Stomach smooth muscle (tissue), 2 donors: ENCODE measurements at regions not wholly inside any gene's neighbourhood (a gene's known extent, or its start where the extent isn't known, plus 50 kb on each side); places are given as distances from the start of the nearest gene placed in this dataset.

ENCODE experiments used
- H3K27ac ChIP-seq: one replicate; pipeline ENCODE4 v1.7.0; 2013; ENCODE audit warnings: mild to moderate bottlenecking, low read length, inconsistent platforms
- H3K27me3 ChIP-seq, 2 donors: one replicate each; pipeline ENCODE4 v1.7.0; 2013; ENCODE audit warnings: low read length in 2 of 2; ENCODE audit not compliant: insufficient read depth in 2 of 2, control insufficient read depth in 1 of 2
- H3K36me3 ChIP-seq, 2 donors: one replicate each; pipeline ENCODE4 v1.7.0; 2013; ENCODE audit warnings: low read length in 2 of 2; ENCODE audit not compliant: control insufficient read depth in 2 of 2, insufficient read depth in 2 of 2
- H3K4me1 ChIP-seq: one replicate; pipeline ENCODE4 v1.7.0; 2013; ENCODE audit warnings: low read length; ENCODE audit not compliant: control insufficient read depth, insufficient read depth
- H3K4me3 ChIP-seq, 2 donors: one replicate each; pipeline ENCODE4 v1.7.0; 2013; ENCODE audit warnings: low read length in 2 of 2
- H3K9ac ChIP-seq, 2 donors: one replicate each; pipeline ENCODE4 v1.7.0; 2013; ENCODE audit warnings: low read length in 2 of 2, mild to moderate bottlenecking in 1 of 2
- H3K9me3 ChIP-seq, 2 donors: one replicate each; pipeline ENCODE4 v1.7.0; 2013; ENCODE audit warnings: low read length in 2 of 2; ENCODE audit not compliant: control insufficient read depth in 2 of 2
- donor health status: healthy.
- donor health status: Pancreatic carcinoma.

DNA sequence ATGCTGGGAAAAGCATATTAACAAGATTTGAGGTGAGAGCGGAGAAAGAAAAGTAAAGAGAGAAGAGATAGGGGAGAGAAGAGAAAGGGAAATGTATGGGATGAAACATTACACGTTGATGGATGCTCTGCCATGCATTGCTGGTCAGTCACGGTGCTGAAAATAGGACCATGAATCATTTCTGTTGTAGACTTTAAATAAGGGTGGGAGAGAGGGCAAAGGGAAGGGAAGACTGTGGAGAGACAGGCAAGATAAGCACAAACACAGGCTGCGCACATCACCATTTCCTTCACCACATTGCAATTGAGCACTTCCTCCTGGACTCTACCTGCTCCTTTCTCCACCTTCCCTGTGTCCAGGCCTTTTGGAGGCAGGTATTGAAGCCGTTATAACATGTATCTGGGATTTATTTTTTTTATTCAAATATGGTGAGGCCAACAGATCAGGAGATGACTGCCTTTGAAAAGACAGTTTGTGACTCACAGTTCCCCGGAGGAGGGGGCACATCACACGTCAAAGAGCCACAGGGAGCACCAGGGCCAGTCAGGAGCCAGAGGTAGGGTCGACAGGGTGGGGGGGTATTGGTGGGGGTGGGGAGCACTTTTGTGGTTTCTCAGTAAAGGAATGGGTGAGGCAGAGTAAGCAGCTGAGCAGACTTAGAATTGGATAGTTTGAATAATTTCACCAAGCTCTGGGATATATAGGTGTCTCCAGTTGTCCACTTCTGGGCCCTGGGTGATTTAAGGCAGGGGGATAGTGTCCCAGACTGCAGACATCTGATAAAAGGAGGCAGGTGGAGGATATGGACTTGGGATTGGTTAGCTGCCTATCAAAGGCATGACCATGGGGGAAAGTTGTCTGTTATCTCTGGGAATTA lies 372.8 kb upstream of the ST6GAL2 start:
- no peaks in the 10 kb centered on the region for H3K4me1 ChIP-seq
- H3K27ac ChIP-seq = no peak overlapping the region
- no peak overlapping the region for H3K9ac ChIP-seq
- no peaks in the 10 kb centered on the region for H3K27me3 ChIP-seq
- no peaks in the 10 kb centered on the region for H3K9me3 ChIP-seq
- no peaks in the 10 kb centered on the region for H3K36me3 ChIP-seq
- no peak overlapping the region for H3K4me3 ChIP-seq

DNA sequence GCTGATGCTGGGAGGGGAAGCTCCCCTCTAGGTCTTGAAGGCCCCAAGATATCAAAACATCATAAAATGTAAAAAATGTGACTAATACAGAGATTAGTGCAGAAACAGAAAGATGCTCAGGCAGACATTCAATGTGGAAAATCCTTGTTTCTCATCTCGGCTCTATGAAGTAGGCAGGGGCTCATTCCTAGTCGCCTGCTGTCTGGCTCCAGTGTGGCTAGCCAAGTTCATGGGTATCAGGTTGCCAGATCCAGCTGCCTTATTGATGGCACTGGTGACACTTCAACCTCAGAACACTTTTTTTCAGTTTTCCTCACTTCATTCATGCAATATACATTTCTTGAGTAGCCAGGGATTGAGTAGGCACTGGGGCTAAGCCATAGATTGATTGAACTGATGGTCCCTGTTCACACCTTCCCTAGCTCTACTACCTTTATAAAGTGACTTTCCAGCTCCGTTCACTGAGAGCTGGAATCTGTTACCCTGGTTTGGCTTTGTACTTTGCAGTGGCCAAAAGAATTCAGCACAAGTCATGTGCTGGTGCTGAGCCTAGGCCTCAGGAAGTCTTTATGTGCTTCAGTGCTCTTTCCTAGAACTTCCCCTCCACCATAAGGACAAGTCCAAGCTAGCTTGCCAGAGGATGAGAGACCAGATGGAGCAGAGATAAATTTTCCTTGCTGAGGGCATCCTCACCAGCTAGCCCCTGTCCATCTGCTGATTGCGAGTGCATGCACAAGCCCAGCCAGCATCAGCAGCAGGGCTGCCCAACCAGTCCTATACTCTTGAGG lies 373.6 kb upstream of the ST6GAL2 start:
- H3K4me1 ChIP-seq = no peaks in the 10 kb centered on the region
- H3K27me3 ChIP-seq = no peaks in the 10 kb centered on the region
- no peaks in the 10 kb centered on the region for H3K9me3 ChIP-seq
- H3K36me3 ChIP-seq = no peaks in the 10 kb centered on the region
- H3K9ac ChIP-seq = no peak overlapping the region
- no peak overlapping the region for H3K4me3 ChIP-seq
- H3K27ac ChIP-seq = no peak overlapping the region

DNA sequence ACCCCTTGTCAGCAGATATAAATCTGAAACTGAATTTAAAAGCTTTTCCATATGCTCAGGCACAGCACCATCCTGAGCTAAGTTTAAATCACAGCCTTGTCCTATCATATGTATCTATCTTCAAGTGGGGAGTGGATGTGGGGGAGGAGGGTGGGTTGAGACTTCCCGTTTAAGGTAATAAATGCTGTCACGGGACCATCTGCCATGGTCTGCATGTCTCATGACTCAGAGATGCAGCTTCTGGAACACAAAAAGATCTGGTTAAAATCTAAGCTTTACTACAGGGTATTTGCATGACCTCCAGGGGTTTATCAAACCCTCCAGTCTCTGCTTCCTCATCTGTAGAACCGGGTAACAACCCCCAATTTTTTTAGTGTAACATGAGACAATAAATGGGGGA lies 377.7 kb upstream of the ST6GAL2 start:
- Histone ChIP-seq H3K9ac (no peak overlapping the region), H3K27ac (no peak overlapping the region), H3K27me3 (no peaks in the 10 kb centered on the region), H3K4me3 (no peak overlapping the region), H3K36me3 (no peaks in the 10 kb centered on the region), H3K9me3 (no peaks in the 10 kb centered on the region), H3K4me1 (no peaks in the 10 kb centered on the region)

DNA sequence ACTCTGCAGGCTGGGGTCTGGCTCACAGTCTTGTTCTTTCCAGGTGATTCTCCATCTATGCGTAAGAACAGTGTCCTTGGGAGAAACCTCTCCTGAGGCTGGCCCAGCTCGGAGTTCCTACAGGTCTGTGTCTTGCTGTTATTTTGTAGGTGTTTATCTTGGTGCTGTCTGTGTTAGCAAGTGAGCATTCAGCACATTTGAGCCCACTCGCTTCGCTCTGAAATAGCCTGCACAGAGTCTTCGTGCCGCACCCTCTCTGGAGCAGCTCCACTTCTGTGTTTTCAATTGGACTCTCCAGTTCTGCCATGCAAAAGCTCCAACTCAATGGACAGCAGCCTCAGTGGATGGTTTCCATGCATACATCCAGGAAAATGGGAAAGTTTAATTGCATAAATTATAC lies 378.2 kb upstream of the ST6GAL2 start:
- H3K4me1 ChIP-seq = no peaks in the 10 kb centered on the region
- no peaks in the 10 kb centered on the region for H3K27me3 ChIP-seq
- no peak overlapping the region for H3K4me3 ChIP-seq
- no peak overlapping the region for H3K27ac ChIP-seq
- no peak overlapping the region for H3K9ac ChIP-seq
- no peaks in the 10 kb centered on the region for H3K36me3 ChIP-seq
- H3K9me3 ChIP-seq = no peaks in the 10 kb centered on the region

DNA sequence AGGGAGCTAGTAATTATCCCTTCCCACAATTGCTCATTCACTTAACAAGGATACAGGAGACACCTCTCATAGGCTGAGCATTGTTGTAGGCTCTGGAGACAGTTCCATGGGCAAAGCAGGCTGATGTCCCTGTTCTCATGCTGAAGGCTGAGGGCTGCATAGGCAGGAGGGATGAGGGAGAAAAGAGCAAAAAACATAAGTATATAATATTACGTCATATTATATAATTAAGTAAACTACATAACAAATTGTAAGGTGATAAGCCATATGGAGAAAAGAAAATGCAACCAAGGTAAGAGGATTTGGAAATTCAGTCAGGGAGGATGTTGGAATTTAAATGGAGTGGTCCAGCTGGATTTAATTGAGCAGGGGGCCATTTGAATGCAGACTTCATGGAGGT lies 380.6 kb upstream of the ST6GAL2 start:
- no peaks in the 10 kb centered on the region for H3K36me3 ChIP-seq
- no peaks in the 10 kb centered on the region for H3K27me3 ChIP-seq
- H3K9me3 ChIP-seq = no peaks in the 10 kb centered on the region
- no peak overlapping the region for H3K4me3 ChIP-seq
- H3K9ac ChIP-seq = no peak overlapping the region
- H3K27ac ChIP-seq = no peak overlapping the region
- no peaks in the 10 kb centered on the region for H3K4me1 ChIP-seq

DNA sequence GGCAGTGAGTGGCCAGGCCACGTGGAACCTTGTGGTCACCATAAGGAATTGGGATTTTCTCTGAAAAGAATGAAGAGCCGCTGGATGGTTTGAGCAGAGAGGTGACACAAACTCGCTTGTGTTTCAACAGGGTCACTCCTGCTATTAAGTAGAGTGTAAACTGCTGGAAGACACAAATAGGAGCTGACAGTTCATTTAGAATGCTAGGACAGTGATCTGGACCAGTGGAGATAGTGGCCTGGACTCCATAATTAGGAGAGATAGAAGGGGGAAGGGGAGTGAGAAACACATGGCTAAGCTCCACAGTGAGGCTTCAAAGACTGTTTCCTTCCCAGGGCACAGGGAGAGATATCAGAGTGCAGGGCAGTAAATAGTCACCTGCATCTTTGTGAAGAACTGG lies 381.1 kb upstream of the ST6GAL2 start:
- H3K27me3 ChIP-seq = no peaks in the 10 kb centered on the region
- H3K4me1 ChIP-seq = no peaks in the 10 kb centered on the region
- no peaks in the 10 kb centered on the region for H3K36me3 ChIP-seq
- H3K27ac ChIP-seq = no peak overlapping the region
- H3K9me3 ChIP-seq = no peaks in the 10 kb centered on the region
- H3K4me3 ChIP-seq = no peak overlapping the region
- no peak overlapping the region for H3K9ac ChIP-seq

DNA sequence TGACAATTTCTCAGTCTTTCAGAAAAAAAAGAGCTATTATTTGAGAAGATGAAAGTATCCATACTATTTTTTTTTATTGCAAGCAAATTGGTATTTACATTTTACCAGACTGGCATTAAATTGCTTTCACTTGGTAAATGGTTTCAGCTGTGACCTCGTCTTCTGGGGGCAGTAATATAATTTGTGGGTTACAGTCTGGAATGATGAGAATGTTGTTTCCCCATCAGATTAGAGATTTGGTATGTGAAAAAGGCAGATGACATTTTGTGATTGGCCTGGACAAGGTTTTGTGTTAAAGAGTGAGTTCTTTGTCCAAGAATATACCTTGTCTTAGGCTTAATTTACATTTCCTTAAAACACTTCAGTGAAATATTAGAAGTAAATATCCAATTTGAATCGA lies 390.1 kb upstream of the ST6GAL2 start:
- Histone ChIP-seq H3K36me3 (no peaks in the 10 kb centered on the region), H3K27ac (no peak overlapping the region), H3K27me3 (no peaks in the 10 kb centered on the region), H3K4me1 (no peaks in the 10 kb centered on the region), H3K4me3 (no peak overlapping the region), H3K9ac (no peak overlapping the region), H3K9me3 (no peaks in the 10 kb centered on the region)

DNA sequence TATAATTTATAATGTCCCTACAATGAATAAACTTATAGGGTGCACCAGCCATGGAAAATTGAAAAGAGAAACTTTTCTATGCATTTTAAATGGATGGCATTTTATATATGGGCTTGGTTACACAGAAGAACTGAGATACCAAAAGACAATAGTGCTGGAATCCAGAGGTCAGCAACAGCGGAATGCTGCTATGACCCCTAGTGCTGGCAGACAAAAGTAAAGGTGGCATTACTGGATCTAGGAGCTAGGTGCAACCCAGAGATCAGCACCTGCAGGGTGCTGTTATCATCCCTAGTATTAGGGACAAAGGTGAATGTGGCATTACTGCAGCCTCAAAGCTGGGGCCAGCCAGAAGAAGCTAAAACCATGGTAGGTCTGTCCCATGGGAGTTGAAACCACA lies 392.7 kb upstream of the ST6GAL2 start:
- Histone ChIP-seq H3K4me3 (no peak overlapping the region), H3K36me3 (no peaks in the 10 kb centered on the region), H3K4me1 (no peaks in the 10 kb centered on the region), H3K27me3 (no peaks in the 10 kb centered on the region), H3K9me3 (no peaks in the 10 kb centered on the region), H3K27ac (no peak overlapping the region), H3K9ac (no peak overlapping the region)

DNA sequence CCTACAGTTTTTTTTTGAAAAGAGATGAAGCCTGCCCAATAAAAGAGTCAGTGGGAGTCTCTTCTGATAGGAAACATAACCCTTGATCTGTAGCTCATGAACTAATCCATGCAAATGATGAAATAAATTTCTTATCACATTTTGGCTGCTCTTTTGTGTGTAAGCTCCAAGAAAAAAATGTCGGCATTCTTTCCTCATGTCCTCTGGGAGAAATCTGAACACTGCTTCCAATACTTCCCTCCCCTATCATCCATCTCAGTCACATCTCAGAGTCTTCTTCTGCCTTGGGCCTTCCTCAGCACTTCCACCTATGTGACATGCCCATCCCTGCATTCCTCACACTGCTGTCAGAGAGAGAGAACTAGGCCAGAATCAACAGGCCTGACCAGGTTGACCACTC lies 395.7 kb upstream of the ST6GAL2 start:
- no peaks in the 10 kb centered on the region for H3K27me3 ChIP-seq
- H3K4me3 ChIP-seq = no peak overlapping the region
- H3K4me1 ChIP-seq = no peaks in the 10 kb centered on the region
- H3K9ac ChIP-seq = no peak overlapping the region
- H3K27ac ChIP-seq = no peak overlapping the region
- no peaks in the 10 kb centered on the region for H3K9me3 ChIP-seq
- H3K36me3 ChIP-seq = no peaks in the 10 kb centered on the region

DNA sequence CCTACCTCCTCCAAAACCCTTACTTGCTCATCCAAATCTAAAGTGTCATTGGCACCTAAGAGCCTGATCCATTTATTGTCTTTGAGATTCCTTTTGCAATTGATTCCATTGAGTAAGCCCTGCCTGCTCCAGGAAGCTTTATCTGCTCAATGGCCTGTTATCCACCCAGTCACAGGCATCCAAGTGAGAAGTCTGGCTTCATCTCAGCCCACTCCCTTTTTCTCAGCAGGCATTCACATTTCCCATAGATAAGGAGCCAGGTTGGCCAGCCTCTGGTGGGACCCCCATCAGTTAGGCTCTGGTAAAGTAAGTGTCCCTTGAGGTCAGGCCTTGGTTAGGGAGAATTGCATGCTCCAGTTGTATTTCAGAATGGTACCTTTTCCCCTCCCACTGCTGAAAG lies 396.2 kb upstream of the ST6GAL2 start:
- H3K27me3 ChIP-seq = no peaks in the 10 kb centered on the region
- no peak overlapping the region for H3K27ac ChIP-seq
- H3K9ac ChIP-seq = no peak overlapping the region
- H3K4me3 ChIP-seq = no peak overlapping the region
- no peaks in the 10 kb centered on the region for H3K36me3 ChIP-seq
- no peaks in the 10 kb centered on the region for H3K4me1 ChIP-seq
- no peaks in the 10 kb centered on the region for H3K9me3 ChIP-seq
